Naive B cell (primary cell): ENCODE measurements at regions not wholly inside any gene's neighbourhood (a gene's known extent, or its start where the extent isn't known, plus 50 kb on each side); places are given as distances from the start of the nearest gene placed in this dataset.

Experiments
- ATAC-seq, 2 donors: fragments of 150-1000 bp; cut with Tn5 transposase; 2 replicates each; pipeline ENCODE4 v1.10.0; 2021; ENCODE audit warnings: low read depth in 2 of 2, mild to moderate bottlenecking in 2 of 2, moderate library complexity in 2 of 2
- DNase-seq: peaks from one replicate; pipeline ENCODE4 v3.0.0; 2022
- H3K27ac Mint-ChIP-seq, 6 donors: one replicate each; pipeline ENCODE4 v1.8.0; 2020 to 2022; ENCODE audit warnings: mild to moderate bottlenecking in 6 of 6, mixed read lengths in 6 of 6, moderate library complexity in 5 of 6, inconsistent platforms in 2 of 6
- H3K27me3 Mint-ChIP-seq, 3 donors: one replicate each; pipeline ENCODE4 v1.8.0; 2021 to 2022; ENCODE audit warnings: mixed read lengths in 3 of 3, mild to moderate bottlenecking in 1 of 3
- H3K36me3 Mint-ChIP-seq, 2 donors: one replicate each; pipeline ENCODE4 v1.8.0; 2020 to 2022; ENCODE audit warnings: mixed read lengths in 2 of 2, inconsistent platforms in 1 of 2, mild to moderate bottlenecking in 1 of 2
- H3K4me1 Mint-ChIP-seq, 3 donors: one replicate each; pipeline ENCODE4 v1.8.0; 2020 to 2022; ENCODE audit warnings: mixed read lengths in 3 of 3, inconsistent platforms in 1 of 3, mild to moderate bottlenecking in 1 of 3, moderate library complexity in 1 of 3
- H3K4me3 Mint-ChIP-seq, 8 donors: one replicate each; pipeline ENCODE4 v1.8.0; 2020 to 2022; ENCODE audit warnings: mild to moderate bottlenecking in 8 of 8, mixed read lengths in 8 of 8, moderate library complexity in 8 of 8, inconsistent platforms in 2 of 8
- H3K9me3 Mint-ChIP-seq, 7 donors: one replicate each; pipeline ENCODE4 v1.8.0; 2020 to 2022; ENCODE audit warnings: mixed read lengths in 7 of 7, mild to moderate bottlenecking in 5 of 7, inconsistent platforms in 2 of 7, moderate library complexity in 1 of 7

DNA sequence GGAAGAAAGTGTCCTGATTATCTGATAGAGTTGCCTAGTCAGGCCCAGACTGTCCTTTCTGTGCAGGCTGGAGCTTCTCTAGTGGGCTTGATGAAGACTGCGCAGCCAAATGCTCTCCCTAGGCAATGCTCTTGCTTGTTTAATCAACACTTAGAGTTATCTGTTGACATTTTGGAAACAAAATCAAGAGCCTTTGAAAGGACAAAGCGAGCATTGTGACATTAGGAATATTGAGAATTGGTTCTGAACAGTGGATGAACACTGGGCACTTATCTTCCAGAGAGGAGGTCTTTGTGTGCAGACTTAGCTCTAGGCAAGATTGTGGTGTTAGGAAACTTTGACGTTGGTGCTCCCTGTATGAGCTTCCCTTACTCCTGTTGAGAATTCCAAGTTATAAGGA is 94.5 kb downstream of the DNTTIP2 start:
- H3K27me3 Mint-ChIP-seq: no peaks in the 10 kb centered on the region

DNA sequence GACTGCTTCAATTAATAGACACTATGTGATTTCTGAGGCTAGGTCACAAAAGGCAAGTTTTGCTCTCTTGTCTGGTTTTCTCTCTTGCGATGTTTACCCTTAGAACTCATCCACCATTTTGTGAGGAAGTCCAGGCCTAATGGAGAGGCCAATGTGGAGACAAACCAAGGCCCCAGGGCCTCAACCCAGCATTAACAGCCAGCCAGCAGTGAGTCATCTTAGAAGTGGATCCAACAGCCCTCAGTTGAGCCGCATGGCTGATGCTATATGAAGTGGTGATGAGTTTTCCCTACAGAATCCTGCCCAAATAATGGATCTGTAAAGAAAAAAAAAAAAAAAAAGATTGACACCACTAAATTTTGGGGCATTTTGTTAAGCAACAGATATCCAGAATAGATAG is 95.1 kb downstream of the DNTTIP2 start:
- Mint-ChIP-seq H3K4me3 (no peak overlapping the region), H3K27me3 (no peaks in the 10 kb centered on the region), H3K9me3 (peaks cover 4 to 17% (median 8%) of the 10 kb centered on the region in 7 donors), H3K4me1 (peaks cover 0 to 6% (median 0%) of the 10 kb centered on the region in 3 donors), H3K27ac (peak overlapping the region in 1 of 6 donors; percentile 87), H3K36me3 (peaks cover 4 to 9% of the 10 kb centered on the region in 2 donors)
- DNase-seq (no peak), ATAC-seq (no peak)

More for the DNA sequence above, 94.5 kb downstream of the DNTTIP2 start:
- Mint-ChIP-seq H3K4me1 (peaks cover 0 to 6% (median 0%) of the 10 kb centered on the region in 3 donors), H3K36me3 (peaks cover 8 to 11% of the 10 kb centered on the region in 2 donors), H3K9me3 (peaks cover 4 to 22% (median 11%) of the 10 kb centered on the region in 7 donors), H3K27ac (no peak overlapping the region), H3K4me3 (no peak overlapping the region)
- ATAC-seq (no peak), DNase-seq (no peak)

DNA sequence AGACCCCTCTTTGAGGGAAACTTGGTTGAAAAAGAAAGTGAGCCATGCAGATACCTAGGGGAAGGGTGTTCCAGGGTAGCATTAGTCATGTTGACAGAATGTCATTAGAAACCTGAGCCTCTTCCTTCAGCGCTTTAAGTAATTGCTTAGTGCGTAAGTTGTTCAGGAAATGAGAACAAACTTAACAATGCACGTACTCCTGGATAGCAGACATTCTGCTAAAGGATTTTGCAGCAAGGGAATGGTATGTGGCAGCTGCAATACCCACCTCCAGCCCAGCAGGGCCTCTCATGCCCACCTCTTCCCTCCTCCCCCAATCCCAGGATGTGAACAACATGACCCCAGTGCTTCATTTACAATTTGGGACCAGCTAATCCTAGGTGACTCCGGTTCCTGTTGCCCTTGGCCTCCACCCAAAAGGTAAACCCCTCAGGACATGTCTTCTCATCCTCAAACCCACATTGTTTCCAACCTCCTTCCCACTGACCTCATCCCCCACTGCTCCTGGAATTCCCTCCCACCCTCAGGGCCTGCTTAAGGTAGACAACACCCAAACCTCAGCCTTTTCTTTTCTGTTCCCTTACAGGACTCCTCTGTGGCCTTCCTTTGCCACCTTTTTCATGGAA is 98.0 kb upstream of the BCAR3 start:
- DNase-seq (no peak), ATAC-seq (no peak)
- Mint-ChIP-seq H3K27me3 (no peaks in the 10 kb centered on the region), H3K27ac (peak overlapping the region in 1 of 6 donors; percentile 4), H3K36me3 (no peaks in the 10 kb centered on the region), H3K4me3 (no peak overlapping the region), H3K9me3 (no peaks in the 10 kb centered on the region), H3K4me1 (peaks cover 0 to 6% (median 0%) of the 10 kb centered on the region in 3 donors)

DNA sequence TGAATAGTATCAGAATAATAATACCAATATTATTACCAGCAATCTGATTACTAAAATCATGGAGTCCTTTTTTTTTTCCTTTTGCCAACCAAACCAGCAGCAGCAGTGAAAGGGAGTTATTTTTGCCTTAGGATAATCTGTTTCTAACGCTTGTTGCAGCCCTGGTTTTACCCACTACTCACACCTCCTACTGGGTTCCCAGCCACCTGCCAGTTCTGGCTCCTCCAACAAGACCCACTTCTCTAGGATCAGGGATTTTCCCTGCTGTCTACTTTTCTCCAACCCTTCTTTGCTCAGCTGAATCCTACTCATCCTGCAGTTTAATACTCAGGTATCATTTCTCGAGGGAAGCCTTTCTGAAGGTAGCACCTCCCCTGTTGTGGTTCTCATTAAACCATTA is 96.8 kb upstream of the BCAR3 start:
- no peak for ATAC-seq

DNA sequence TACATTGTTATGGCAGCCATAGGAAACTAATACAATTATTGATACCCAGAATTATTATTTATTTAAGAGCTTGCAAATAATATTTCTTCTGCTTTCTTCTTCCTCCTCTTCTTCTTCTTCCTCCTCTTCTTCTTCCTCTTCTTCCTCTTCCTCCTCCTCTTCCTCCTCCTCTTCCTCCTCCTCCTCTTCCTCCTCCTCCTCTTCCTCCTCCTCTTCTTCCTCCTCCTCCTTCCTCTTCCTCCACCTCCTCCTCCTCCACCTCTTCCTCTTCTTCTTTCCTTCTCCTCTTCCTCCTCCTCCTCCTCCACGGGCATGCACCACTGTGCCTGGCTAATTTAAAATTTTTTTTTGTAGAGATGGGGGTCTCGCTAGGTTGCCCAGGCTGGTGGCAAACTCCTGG is 95.6 kb upstream of the BCAR3 start:
- DNase-seq: no peak
- H3K27ac Mint-ChIP-seq: no peak overlapping the region
- peaks cover 0 to 6% (median 0%) of the 10 kb centered on the region in 3 donors for H3K4me1 Mint-ChIP-seq
- H3K27me3 Mint-ChIP-seq: peaks cover 0 to 4% (median 0%) of the 10 kb centered on the region in 3 donors
- no peaks in the 10 kb centered on the region for H3K9me3 Mint-ChIP-seq
- no peaks in the 10 kb centered on the region for H3K36me3 Mint-ChIP-seq
- no peak overlapping the region for H3K4me3 Mint-ChIP-seq
- no peak for ATAC-seq

More for the DNA sequence above, 96.8 kb upstream of the BCAR3 start:
- Mint-ChIP-seq H3K27ac (no peak overlapping the region), H3K9me3 (no peaks in the 10 kb centered on the region), H3K36me3 (no peaks in the 10 kb centered on the region), H3K27me3 (peaks cover 0 to 4% (median 0%) of the 10 kb centered on the region in 3 donors), H3K4me1 (peaks cover 0 to 6% (median 0%) of the 10 kb centered on the region in 3 donors), H3K4me3 (no peak overlapping the region)
- no peak for DNase-seq

DNA sequence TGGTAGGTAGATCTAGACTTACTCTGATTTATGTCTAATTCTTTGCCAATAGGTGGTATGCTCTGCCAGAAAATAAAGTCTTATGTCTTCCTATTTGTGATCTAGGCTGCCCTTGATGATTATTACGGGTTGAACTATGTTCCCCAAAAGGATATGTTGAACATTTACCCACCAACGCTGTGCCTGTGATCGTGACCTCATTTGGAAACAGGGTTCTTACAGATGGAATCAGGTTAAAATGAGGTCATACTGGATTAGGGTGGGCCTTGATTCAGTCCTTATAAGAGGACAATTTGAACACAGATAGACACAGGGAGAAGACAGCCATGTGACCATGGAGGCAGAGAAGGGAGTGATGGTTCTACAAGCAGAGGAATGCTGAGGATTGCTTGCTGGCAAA is 95.1 kb upstream of the BCAR3 start:
- H3K27me3 Mint-ChIP-seq: peaks cover 0 to 4% (median 0%) of the 10 kb centered on the region in 3 donors
- DNase-seq (no peak), ATAC-seq (no peak)
- H3K4me3 Mint-ChIP-seq: no peak overlapping the region
- no peaks in the 10 kb centered on the region for H3K9me3 Mint-ChIP-seq
- H3K36me3 Mint-ChIP-seq: no peaks in the 10 kb centered on the region
- H3K4me1 Mint-ChIP-seq: peaks cover 0 to 6% (median 0%) of the 10 kb centered on the region in 3 donors
- no peak overlapping the region for H3K27ac Mint-ChIP-seq

DNA sequence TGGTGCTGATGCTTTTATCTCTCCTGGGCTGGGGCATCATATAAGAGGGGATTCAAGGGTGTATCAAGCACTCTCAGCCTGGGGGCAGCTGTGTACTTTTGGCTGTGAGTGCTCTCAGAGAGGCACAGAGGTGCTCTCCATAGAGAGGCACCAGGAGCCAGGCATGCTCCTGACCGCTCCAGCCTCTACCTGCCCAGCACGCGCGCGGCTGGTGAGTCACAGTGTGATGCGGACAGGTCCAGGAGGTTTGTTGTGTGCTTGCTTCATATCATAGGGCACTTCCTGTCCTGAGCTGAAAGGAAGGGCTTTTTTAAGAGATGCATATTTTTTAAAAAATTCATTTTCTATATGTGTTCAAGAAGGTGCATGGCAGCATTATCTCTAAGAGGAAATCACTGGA is 93.6 kb upstream of the BCAR3 start:
- Mint-ChIP-seq H3K4me3 (peak overlapping the region in 1 of 8 donors; percentile 17), H3K36me3 (no peaks in the 10 kb centered on the region), H3K9me3 (no peaks in the 10 kb centered on the region), H3K4me1 (peaks cover 0 to 4% (median 0%) of the 10 kb centered on the region in 3 donors), H3K27ac (no peak overlapping the region), H3K27me3 (peaks cover 0 to 4% (median 0%) of the 10 kb centered on the region in 3 donors)
- DNase-seq (no peak), ATAC-seq (no peak)

DNA sequence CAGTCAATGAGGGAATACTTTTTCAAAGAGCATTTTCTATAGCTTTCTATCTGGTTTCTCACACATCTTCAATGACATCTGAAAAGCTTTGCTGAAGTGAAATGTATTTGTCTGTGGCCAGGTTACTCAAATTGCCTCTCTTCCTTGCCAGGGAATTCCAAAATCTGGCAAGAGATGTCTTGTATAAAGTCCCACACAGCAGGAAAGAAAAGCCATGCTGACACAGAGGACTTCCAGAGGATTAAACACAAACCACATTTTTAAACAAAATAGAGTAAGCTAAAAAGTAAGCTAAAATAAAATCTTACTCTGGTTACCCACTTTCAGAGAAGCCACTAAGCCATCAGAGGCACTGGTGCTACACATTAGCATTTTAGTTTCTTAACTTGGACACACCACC is 93.1 kb upstream of the BCAR3 start:
- no peak overlapping the region for H3K4me3 Mint-ChIP-seq
- DNase-seq (no peak), ATAC-seq (no peak)
- peaks cover 0 to 4% (median 0%) of the 10 kb centered on the region in 3 donors for H3K27me3 Mint-ChIP-seq
- no peaks in the 10 kb centered on the region for H3K4me1 Mint-ChIP-seq
- no peak overlapping the region for H3K27ac Mint-ChIP-seq
- H3K36me3 Mint-ChIP-seq: no peaks in the 10 kb centered on the region
- H3K9me3 Mint-ChIP-seq: no peaks in the 10 kb centered on the region

DNA sequence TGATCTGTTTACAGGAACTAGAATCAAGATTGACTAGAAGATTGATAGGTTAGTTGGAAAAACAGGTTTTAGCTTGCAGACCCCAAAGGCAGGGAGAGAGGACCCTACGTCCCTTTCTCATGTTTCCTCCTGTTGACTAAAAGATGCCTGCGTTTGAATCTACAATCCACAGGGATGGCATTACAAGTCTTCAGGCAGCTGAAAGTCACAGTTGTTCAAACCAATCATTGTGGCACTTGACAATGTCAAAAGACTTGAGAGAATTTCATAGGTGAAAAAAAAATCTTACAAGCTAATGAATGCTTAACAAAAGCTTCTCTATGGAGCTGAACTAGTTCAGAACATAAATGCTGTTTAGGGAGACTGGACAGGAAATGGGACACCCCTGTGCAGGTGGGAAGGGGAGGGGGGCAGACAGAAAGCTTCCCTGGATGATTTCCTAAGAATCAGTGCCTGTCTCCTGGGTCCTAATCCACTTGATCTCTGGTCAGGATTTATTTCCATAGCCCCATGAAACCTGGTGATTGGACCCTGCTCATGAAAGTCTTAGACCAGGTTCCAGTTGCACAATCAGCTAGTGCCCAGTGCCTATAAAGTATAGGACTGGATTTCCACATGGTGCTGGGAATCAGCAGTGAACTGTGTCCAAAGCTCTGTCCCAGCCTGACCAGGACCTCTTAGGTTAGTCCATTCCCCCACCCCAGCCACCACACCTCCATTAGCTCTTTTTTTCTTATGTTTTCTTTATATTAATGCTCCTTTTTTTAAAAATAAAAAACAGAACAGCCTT is 91.6 kb upstream of the BCAR3 start:
- H3K36me3 Mint-ChIP-seq: no peaks in the 10 kb centered on the region
- ATAC-seq: no peak
- peak overlapping the region in 2 of 6 donors; percentile 2 to 52 for H3K27ac Mint-ChIP-seq
- DNase-seq: no peak
- H3K9me3 Mint-ChIP-seq: no peaks in the 10 kb centered on the region
- H3K4me1 Mint-ChIP-seq: peaks cover 0 to 9% (median 7%) of the 10 kb centered on the region in 3 donors
- no peak overlapping the region for H3K4me3 Mint-ChIP-seq
- H3K27me3 Mint-ChIP-seq: peaks cover 0 to 4% (median 0%) of the 10 kb centered on the region in 3 donors

DNA sequence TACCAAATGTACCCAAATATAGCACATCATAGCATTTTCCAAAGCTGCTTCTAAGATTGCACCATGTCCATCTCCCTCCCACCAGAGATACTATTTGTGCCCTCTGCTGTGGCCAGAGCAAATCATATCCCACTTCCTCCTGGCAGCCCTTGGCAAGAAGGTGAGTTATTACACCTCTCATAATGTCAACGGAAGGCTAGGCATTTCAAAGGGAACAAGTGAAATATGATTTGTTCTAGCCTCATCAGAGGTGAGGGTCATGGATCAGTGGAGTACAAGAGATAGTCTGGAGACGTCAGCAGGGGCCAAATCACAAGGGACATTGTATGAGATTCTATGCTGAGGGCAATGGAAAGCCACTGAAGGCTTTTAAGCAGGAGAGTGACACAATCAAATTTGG is 90.2 kb upstream of the BCAR3 start:
- Mint-ChIP-seq H3K36me3 (no peaks in the 10 kb centered on the region), H3K4me3 (no peak overlapping the region), H3K9me3 (no peaks in the 10 kb centered on the region), H3K4me1 (peaks cover 0 to 10% (median 9%) of the 10 kb centered on the region in 3 donors), H3K27me3 (peaks cover 0 to 4% (median 0%) of the 10 kb centered on the region in 3 donors), H3K27ac (no peak overlapping the region)
- no peak for ATAC-seq
- no peak for DNase-seq

DNA sequence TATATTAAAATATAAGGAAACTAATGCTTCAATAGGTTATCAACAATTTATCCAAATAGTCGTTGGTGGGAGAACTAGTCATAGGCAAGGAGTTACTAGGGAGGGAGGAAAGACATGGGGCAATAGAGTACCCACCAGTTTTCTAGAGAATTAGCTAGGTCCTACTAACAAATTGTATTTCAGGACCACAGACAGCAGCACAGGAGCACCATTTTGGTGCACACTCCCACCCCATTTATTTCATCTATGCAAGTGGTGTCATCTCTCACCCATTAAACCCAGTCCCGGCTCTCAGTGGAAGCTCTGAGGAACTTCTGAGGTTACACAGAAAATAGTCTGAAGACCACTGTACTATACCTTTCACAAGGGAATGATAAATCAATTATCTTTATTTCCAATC is 89.0 kb upstream of the BCAR3 start:
- no peak for DNase-seq
- no peak overlapping the region for H3K4me3 Mint-ChIP-seq
- no peaks in the 10 kb centered on the region for H3K36me3 Mint-ChIP-seq
- no peaks in the 10 kb centered on the region for H3K9me3 Mint-ChIP-seq
- peaks cover 0 to 10% (median 9%) of the 10 kb centered on the region in 3 donors for H3K4me1 Mint-ChIP-seq
- no peak for ATAC-seq
- H3K27ac Mint-ChIP-seq: no peak overlapping the region
- peaks cover 0 to 4% (median 0%) of the 10 kb centered on the region in 3 donors for H3K27me3 Mint-ChIP-seq

DNA sequence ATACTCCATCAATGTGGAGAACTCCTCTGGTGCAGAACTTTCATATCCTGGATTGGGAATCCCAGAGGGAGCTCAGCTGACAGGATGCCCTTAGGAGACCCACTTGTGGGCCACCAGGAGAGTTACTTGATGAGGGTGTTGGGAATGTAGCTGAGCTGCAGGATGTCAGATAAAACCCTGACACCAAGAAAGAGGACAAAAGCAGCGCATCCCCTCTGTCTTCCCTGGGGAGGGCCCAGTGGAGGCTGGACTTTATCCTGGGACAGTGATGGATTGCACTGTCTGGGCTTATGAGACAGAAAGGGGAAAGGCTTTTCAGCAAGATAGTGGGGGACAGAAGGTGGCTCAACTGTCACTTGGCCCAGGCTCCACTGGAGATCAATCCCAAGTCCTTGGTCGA is 88.1 kb upstream of the BCAR3 start:
- H3K4me1 Mint-ChIP-seq: peaks cover 0 to 10% (median 9%) of the 10 kb centered on the region in 3 donors
- H3K27me3 Mint-ChIP-seq: peaks cover 0 to 4% (median 1%) of the 10 kb centered on the region in 3 donors
- H3K4me3 Mint-ChIP-seq: no peak overlapping the region
- no peaks in the 10 kb centered on the region for H3K36me3 Mint-ChIP-seq
- DNase-seq (no peak), ATAC-seq (no peak)
- H3K27ac Mint-ChIP-seq: no peak overlapping the region
- no peaks in the 10 kb centered on the region for H3K9me3 Mint-ChIP-seq

DNA sequence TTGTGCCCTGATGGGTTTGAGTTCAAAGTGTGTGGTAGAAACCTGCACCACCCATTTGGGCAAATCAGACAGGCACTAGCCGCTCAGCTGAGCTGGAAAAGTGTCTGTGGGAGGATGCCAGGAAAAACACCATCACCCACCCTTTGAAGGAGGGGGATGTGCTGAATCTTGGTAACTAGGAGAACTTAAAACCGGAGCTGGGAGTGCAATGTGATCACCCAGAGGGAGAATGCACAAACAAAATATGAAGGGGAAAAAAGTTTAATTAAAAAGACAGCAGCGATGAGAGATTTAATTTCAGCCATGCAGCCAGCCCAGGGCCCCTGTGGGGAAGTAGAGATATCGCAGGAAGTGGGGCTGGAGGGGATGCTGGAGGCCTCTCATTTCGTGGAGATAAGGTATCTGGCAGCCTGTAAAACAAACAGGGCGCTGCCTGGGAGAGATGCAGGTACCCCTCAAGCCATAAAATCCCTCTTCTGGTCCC is 86.8 kb upstream of the BCAR3 start:
- H3K4me3 Mint-ChIP-seq: no peak overlapping the region
- no peaks in the 10 kb centered on the region for H3K9me3 Mint-ChIP-seq
- peaks cover 0 to 8% (median 0%) of the 10 kb centered on the region in 3 donors for H3K27me3 Mint-ChIP-seq
- ATAC-seq: no peak
- DNase-seq: no peak
- peak overlapping the region in 1 of 6 donors; percentile 86 for H3K27ac Mint-ChIP-seq
- no peaks in the 10 kb centered on the region for H3K36me3 Mint-ChIP-seq
- H3K4me1 Mint-ChIP-seq: peaks cover 0 to 10% (median 9%) of the 10 kb centered on the region in 3 donors

DNA sequence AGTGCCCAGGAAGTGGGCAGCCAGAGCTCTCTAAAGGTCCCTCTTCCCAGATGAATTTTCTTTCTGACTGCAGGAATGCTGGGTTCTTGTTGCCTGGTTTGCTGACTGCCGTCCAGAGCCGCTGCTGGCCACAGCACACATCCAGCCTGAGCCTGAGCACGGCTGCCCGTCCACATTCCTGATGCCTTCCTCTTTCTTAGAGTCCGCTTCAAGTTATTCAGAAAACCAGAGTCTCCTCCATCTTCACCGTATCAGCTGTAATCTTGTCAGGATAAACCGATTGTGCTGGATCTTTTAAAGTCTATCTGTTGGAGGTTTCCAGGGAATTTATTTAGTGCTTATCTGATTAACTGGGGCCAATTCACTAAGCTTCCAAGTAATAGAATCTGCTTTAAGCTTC is 84.8 kb upstream of the BCAR3 start:
- peak overlapping the region in 1 of 6 donors; percentile 39 for H3K27ac Mint-ChIP-seq
- no peaks in the 10 kb centered on the region for H3K9me3 Mint-ChIP-seq
- DNase-seq: no peak
- no peak overlapping the region for H3K4me3 Mint-ChIP-seq
- H3K36me3 Mint-ChIP-seq: no peaks in the 10 kb centered on the region
- ATAC-seq: no peak
- H3K4me1 Mint-ChIP-seq: peaks cover 0 to 14% (median 10%) of the 10 kb centered on the region in 3 donors
- peaks cover 0 to 8% (median 0%) of the 10 kb centered on the region in 3 donors for H3K27me3 Mint-ChIP-seq
